ENCODE measurements at regions not wholly inside any gene's neighbourhood (a gene's known extent, or its start where the extent isn't known, plus 50 kb on each side); places are given as distances from the start of the nearest gene placed in this dataset.
A peak's percentile ranks its signal among the peaks of the same experiment; 100 is the strongest.

DNA sequence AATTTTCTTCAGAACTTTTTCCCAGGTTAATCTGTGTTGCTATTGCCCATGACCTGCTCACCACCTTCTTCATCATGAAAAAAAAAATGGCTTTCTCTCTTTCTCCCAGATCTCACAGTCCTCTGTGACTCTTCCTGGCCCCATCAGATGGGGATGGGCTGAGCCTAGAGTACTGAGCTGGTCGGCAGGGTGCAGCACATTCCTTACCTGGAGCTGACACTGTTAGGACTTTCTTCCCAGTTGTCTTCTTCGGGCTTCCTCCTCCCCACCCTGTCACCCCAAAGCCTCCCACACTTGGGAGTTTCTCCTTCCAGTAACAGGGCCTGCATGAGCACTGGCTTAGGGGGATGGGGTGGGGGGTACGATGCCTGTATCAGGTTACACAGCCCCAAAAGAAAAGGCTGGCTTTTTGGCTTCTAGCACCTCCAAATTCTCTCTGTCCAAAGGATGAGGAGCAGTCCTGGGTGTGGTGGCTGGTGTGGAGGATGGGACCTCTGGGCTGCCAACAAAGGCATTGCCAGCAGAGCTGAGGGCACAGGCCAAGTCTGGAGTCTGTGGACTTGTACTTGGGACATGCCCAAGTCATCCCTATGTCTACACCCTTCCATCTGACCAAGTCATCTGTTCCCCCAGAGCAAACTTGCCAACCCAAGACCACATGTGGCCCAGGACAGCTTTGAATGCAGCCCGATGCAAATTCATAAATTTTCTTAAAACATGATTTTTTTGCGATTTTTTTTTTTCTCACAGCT, 68.0 kb upstream of the HSPA9 start:
- Histone ChIP-seq H3K4me1 (ENCODE audit: insufficient read depth, low read length) (no peaks in the 10 kb centered on the region), H3K27ac (ENCODE audit: low read depth, low read length) (no peak overlapping the region), H3K4me3 (ENCODE audit: low read length in 2 of 2) (no peak overlapping the region), H3K36me3 (ENCODE audit: insufficient read depth, low read length) (no peaks in the 10 kb centered on the region), H3K9me3 (ENCODE audit: control insufficient read depth in 1 of 2, low read length in 2 of 2) (no peaks in the 10 kb centered on the region), H3K27me3 (ENCODE audit: insufficient read depth, low read length) (peaks cover 44% of the 10 kb centered on the region)
- Mint-ChIP-seq H3K36me3 (no peaks in the 10 kb centered on the region), H3K4me3 (no peak overlapping the region), H3K9me3 (peaks cover 0 to 3% (median 0%) of the 10 kb centered on the region in 8 donors), H3K27ac (no peak overlapping the region), H3K27me3 (peaks cover 66 to 76% of the 10 kb centered on the region in 2 donors), H3K4me1 (peaks cover 0 to 4% (median 1%) of the 10 kb centered on the region in 4 donors)
- POLR2A ChIA-PET (ENCODE audit: partially characterized antibody): no interaction called here
- CTCF ChIA-PET (ENCODE audit: partially characterized antibody): interaction anchor here (0.6 to 2.8 kb wide), 3 partner anchors 10 to 733 kb away, joined by 3 to 12 read pairs (median 8); no protein-coding TSS in a partner anchor
- intact Hi-C loops (cut with micrococcal nuclease): loop anchor here (10.0 kb wide), 1 partner anchor 112 kb away; the partner anchor contains the start of gene CTNNA1
- DNase-seq: no peak

DNA sequence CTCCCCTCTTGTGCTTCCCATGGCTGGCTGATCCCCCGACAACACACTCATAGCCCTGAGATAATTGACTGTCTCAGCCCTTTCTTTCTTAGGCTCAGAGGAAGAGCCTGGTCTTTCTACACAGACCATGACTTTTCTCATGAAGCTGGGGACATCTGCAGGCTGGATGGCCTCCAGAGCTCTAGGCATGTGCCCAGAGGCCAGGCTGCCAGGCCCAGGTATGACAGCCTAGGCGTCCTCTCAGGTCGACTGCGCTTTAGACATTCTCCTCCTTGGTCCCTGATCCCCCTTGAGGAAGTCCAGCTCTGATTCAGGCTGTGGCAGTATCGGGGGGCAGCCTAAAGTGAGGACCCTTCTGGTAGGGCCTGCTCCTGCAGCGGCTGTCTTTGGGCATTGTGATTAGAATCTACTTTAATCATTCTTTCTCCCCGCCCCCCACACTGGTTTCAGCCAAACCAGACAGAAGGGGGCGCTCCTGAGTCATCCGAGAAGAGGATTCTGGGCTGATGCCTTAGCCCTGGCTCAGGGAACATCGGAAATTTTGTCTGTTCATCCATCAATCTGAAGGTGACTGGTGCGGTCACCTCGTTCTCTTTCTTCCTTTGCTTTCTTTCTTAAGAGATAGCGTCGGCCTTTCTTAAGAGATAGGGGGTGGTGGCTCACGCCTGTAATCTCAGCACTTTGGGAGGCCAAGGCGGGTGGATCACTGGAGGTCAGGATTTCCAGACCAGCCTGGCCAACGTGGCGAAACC, 66.5 kb upstream of the HSPA9 start:
- Histone ChIP-seq H3K4me1 (ENCODE audit: insufficient read depth, low read length) (no peaks in the 10 kb centered on the region), H3K9me3 (ENCODE audit: control insufficient read depth in 1 of 2, low read length in 2 of 2) (no peaks in the 10 kb centered on the region), H3K4me3 (ENCODE audit: low read length in 2 of 2) (no peak overlapping the region), H3K27me3 (ENCODE audit: insufficient read depth, low read length) (peaks cover 41% of the 10 kb centered on the region), H3K36me3 (ENCODE audit: insufficient read depth, low read length) (no peaks in the 10 kb centered on the region), H3K27ac (ENCODE audit: low read depth, low read length) (no peak overlapping the region)
- peaks cover 0 to 7% (median 0%) of the 10 kb centered on the region in 8 donors for H3K9me3 Mint-ChIP-seq
- intact Hi-C loops (cut with micrococcal nuclease): loop anchor here (1.0 to 10.0 kb wide), 2 partner anchors 113 to 621 kb away; partner anchors contain the start of gene CTNNA1
- CTCF ChIA-PET (ENCODE audit: partially characterized antibody): interaction anchor here (0.9 to 3.1 kb wide), 5 partner anchors 8 to 621 kb away, joined by 3 to 12 read pairs (median 8); no protein-coding TSS in a partner anchor
- H3K4me1 Mint-ChIP-seq: peaks cover 0 to 4% (median 1%) of the 10 kb centered on the region in 4 donors
- H3K36me3 Mint-ChIP-seq: no peaks in the 10 kb centered on the region
- peaks cover 62 to 71% of the 10 kb centered on the region in 2 donors for H3K27me3 Mint-ChIP-seq
- no peak overlapping the region for H3K27ac Mint-ChIP-seq
- DNase-seq: peak; percentile 51 to 66 (median 59)
- H3K4me3 Mint-ChIP-seq: no peak overlapping the region
- POLR2A ChIA-PET (ENCODE audit: partially characterized antibody): no interaction called here

DNA sequence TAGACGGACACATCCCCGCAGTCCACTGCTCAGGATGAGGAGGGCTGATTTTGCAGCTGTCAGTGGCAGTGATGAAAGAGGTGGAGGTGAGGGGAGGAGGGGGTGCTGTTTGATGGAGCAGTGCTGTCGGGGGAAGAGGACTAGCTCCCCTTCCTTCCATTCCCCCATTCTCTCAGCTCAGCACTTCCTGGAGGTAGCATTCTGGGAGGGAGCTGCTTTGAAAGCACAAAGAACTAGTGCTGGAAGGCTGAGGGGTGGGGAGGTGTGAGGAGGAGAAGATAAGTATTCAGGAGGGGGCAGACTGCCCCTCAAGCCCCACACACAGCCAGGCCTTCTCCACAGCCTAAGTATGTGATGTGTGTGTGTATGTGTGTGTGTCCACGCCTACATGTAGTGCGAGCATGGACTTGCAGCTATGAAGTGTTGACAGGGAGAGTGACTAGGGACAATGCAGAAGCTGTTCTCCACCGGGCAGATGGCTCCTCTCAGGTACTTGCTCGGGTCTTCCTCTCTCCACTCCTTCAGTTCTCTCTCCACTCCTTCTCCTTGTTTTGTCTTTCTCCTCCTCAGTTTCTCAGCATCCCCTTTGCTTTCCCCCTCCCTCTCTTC, 65.5 kb upstream of the HSPA9 start:
- peaks cover 57 to 65% of the 10 kb centered on the region in 2 donors for H3K27me3 Mint-ChIP-seq
- no peak for DNase-seq
- no peak overlapping the region for H3K27ac ChIP-seq (ENCODE audit: low read depth, low read length)
- H3K4me1 Mint-ChIP-seq: peaks cover 0 to 4% (median 1%) of the 10 kb centered on the region in 4 donors
- peaks cover 33% of the 10 kb centered on the region for H3K27me3 ChIP-seq (ENCODE audit: insufficient read depth, low read length)
- H3K9me3 Mint-ChIP-seq: peaks cover 0 to 7% (median 0%) of the 10 kb centered on the region in 8 donors
- POLR2A ChIA-PET (ENCODE audit: partially characterized antibody): no interaction called here
- no peak overlapping the region for H3K27ac Mint-ChIP-seq
- no peak overlapping the region for H3K4me3 ChIP-seq (ENCODE audit: low read length in 2 of 2)
- no peaks in the 10 kb centered on the region for H3K36me3 ChIP-seq (ENCODE audit: insufficient read depth, low read length)
- no peak overlapping the region for H3K4me3 Mint-ChIP-seq
- H3K4me1 ChIP-seq (ENCODE audit: insufficient read depth, low read length): no peaks in the 10 kb centered on the region
- intact Hi-C loops (cut with micrococcal nuclease): loop anchor here (1.0 to 10.0 kb wide), 2 partner anchors 114 to 622 kb away; partner anchors contain the start of gene CTNNA1
- CTCF ChIA-PET (ENCODE audit: partially characterized antibody): interaction anchor here (0.9 to 3.1 kb wide), 4 partner anchors 9 to 116 kb away, joined by 3 to 8 read pairs (median 4); no protein-coding TSS in a partner anchor
- H3K9me3 ChIP-seq (ENCODE audit: control insufficient read depth in 1 of 2, low read length in 2 of 2): no peaks in the 10 kb centered on the region
- H3K36me3 Mint-ChIP-seq: no peaks in the 10 kb centered on the region

DNA sequence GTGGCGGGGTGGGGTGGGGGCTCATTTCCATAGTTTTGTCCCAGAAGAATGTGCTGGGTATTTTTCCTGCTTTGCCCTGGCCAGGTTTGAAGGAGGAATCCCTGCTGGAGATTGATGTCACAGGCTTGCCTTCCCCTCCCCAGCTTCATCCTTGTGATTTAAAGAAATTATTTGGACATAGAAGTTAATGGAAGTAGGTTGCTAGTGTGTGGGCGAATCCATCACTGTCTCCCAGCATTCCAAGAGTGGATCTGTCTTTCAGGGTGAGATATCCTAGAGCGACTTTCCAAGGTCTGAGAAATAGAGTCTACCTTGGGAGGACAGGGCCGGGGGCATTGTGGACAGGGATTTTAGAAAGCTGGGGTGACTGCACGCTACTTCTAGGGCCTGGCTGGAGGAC, 64.9 kb upstream of the HSPA9 start:
- Histone ChIP-seq H3K27me3 (ENCODE audit: insufficient read depth, low read length) (peaks cover 32% of the 10 kb centered on the region), H3K4me3 (ENCODE audit: low read length in 2 of 2) (no peak overlapping the region), H3K9me3 (ENCODE audit: control insufficient read depth in 1 of 2, low read length in 2 of 2) (no peaks in the 10 kb centered on the region), H3K27ac (ENCODE audit: low read depth, low read length) (no peak overlapping the region), H3K36me3 (ENCODE audit: insufficient read depth, low read length) (no peaks in the 10 kb centered on the region), H3K4me1 (ENCODE audit: insufficient read depth, low read length) (no peaks in the 10 kb centered on the region)
- Mint-ChIP-seq H3K9me3 (peaks cover 0 to 7% (median 0%) of the 10 kb centered on the region in 8 donors), H3K36me3 (no peaks in the 10 kb centered on the region), H3K27ac (no peak overlapping the region), H3K4me3 (no peak overlapping the region), H3K4me1 (peaks cover 0 to 4% (median 1%) of the 10 kb centered on the region in 4 donors), H3K27me3 (peaks cover 58 to 65% of the 10 kb centered on the region in 2 donors)
- ChIA-PET CTCF (ENCODE audit: partially characterized antibody) (interaction anchor here (1.4 to 3.1 kb wide), 3 partner anchors 10 to 28 kb away, joined by 4 to 8 read pairs (median 4); no protein-coding TSS in a partner anchor), POLR2A (ENCODE audit: partially characterized antibody) (no interaction called here)
- DNase-seq: no peak
- intact Hi-C loops (cut with micrococcal nuclease): loop anchor here (10.0 kb wide), 1 partner anchor 115 kb away; the partner anchor contains the start of gene CTNNA1

DNA sequence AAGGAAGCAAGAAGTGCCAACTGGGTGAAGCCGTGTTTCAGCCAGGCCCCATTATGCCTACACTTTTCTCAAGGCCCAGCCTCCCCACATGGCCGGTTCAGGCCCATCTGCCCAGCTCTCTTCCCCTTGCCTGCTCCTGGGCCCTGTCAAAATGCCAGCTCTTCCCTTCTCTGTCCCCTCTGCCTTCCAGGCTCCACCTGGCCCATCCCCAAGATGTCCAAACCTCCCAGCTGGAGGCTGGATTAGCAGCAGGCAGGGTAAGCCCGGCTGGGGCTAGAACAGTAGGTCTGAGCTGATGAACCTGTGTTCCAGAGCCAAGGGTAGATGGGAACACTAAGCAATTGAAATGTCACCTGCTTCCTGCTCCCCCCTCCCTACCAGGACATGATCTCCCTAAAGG, 64.1 kb upstream of the HSPA9 start:
- H3K4me3 Mint-ChIP-seq: no peak overlapping the region
- no peaks in the 10 kb centered on the region for H3K36me3 Mint-ChIP-seq
- CTCF ChIA-PET (ENCODE audit: partially characterized antibody): interaction anchor here (1.4 to 3.1 kb wide), 2 partner anchors 10 to 13 kb away, joined by 4 to 8 read pairs; no protein-coding TSS in a partner anchor
- Histone ChIP-seq H3K9me3 (ENCODE audit: control insufficient read depth in 1 of 2, low read length in 2 of 2) (no peaks in the 10 kb centered on the region), H3K4me3 (ENCODE audit: low read length in 2 of 2) (no peak overlapping the region), H3K36me3 (ENCODE audit: insufficient read depth, low read length) (no peaks in the 10 kb centered on the region), H3K27ac (ENCODE audit: low read depth, low read length) (no peak overlapping the region), H3K27me3 (ENCODE audit: insufficient read depth, low read length) (peaks cover 24% of the 10 kb centered on the region), H3K4me1 (ENCODE audit: insufficient read depth, low read length) (no peaks in the 10 kb centered on the region)
- H3K9me3 Mint-ChIP-seq: peaks cover 0 to 7% (median 0%) of the 10 kb centered on the region in 8 donors
- H3K4me1 Mint-ChIP-seq: peaks cover 0 to 4% (median 1%) of the 10 kb centered on the region in 4 donors
- POLR2A ChIA-PET (ENCODE audit: partially characterized antibody): no interaction called here
- H3K27ac Mint-ChIP-seq: no peak overlapping the region
- peaks cover 56 to 60% of the 10 kb centered on the region in 2 donors for H3K27me3 Mint-ChIP-seq
- intact Hi-C loops (cut with micrococcal nuclease): no loop called here
- DNase-seq: no peak

DNA sequence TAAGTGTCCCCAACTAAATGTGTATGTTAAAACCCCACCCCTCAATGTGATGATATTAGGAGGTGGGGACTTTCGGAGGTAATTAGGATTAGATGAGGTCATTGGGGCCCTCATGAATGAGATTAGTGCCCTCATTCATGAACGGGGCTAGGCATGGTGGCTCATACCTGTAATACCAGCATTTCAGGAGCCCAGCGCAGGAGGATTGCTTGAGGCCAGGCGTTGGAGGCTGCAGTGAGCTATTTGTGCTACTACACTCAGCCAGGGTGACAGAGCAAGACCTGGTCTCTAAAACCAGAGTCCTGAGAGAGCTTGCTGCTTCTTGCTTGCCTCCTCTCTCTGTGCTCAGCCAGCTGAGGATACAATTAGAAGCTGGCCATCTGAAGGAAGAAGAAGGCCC, 62.1 kb upstream of the HSPA9 start:
- peaks cover 13% of the 10 kb centered on the region for H3K27me3 ChIP-seq (ENCODE audit: insufficient read depth, low read length)
- CTCF ChIA-PET (ENCODE audit: partially characterized antibody): interaction anchor here (1.6 kb wide), 1 partner anchor 13 kb away, joined by 6 read pairs; no protein-coding TSS in a partner anchor
- H3K9me3 Mint-ChIP-seq: peaks cover 0 to 7% (median 0%) of the 10 kb centered on the region in 8 donors
- intact Hi-C loops (cut with micrococcal nuclease): no loop called here
- H3K4me3 ChIP-seq (ENCODE audit: low read length in 2 of 2): no peak overlapping the region
- H3K4me3 Mint-ChIP-seq: no peak overlapping the region
- H3K9me3 ChIP-seq (ENCODE audit: control insufficient read depth in 1 of 2, low read length in 2 of 2): no peaks in the 10 kb centered on the region
- no peaks in the 10 kb centered on the region for H3K36me3 ChIP-seq (ENCODE audit: insufficient read depth, low read length)
- H3K27ac Mint-ChIP-seq: no peak overlapping the region
- peaks cover 51 to 55% of the 10 kb centered on the region in 2 donors for H3K27me3 Mint-ChIP-seq
- H3K36me3 Mint-ChIP-seq: no peaks in the 10 kb centered on the region
- H3K4me1 Mint-ChIP-seq: peaks cover 0 to 10% (median 2%) of the 10 kb centered on the region in 4 donors
- H3K4me1 ChIP-seq (ENCODE audit: insufficient read depth, low read length): no peaks in the 10 kb centered on the region
- POLR2A ChIA-PET (ENCODE audit: partially characterized antibody): no interaction called here
- no peak for DNase-seq
- no peak overlapping the region for H3K27ac ChIP-seq (ENCODE audit: low read depth, low read length)

Measured in CD4-positive, alpha-beta memory T cell (primary cell).